ENCODE measurements at regions not wholly inside any gene's neighbourhood (a gene's known extent, or its start where the extent isn't known, plus 50 kb on each side); places are given as distances from the start of the nearest gene placed in this dataset.

DNA sequence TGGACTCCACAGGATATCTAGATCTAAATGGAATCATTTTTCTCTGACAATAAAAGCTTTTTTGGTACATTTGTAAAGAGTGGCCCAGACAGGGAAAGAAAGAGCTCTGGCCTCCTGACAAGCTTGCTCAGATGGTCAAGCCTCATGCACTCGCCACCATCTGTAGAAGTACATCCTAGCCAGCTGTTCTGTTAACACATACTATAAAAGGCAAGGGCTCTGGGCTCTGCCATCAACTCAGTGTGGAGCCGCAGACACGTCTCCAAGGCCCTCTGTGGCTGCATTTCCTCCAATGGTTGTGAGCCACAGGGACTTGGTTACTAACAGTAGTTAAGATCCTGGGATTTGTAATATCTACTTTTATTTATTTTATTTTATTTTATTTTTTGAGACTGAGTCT is 70.8 kb upstream of the KDM7A start:
- Histone ChIP-seq H3K36me3 (replicated peaks in 1 of 2; ENCODE audit: control insufficient read depth in 1 of 2, insufficient read depth in 2 of 2, low read length in 2 of 2) (no peaks in the 10 kb centered on the region), H3K9ac (ENCODE audit: insufficient read depth, low read depth, low read length) (no peak overlapping the region), H3K4me1 (ENCODE audit: insufficient read depth, low read length) (peaks cover 95% of the 10 kb centered on the region), H4K20me1 (ENCODE audit: insufficient read depth, low read length) (no peaks in the 10 kb centered on the region), H3K9me3 (ENCODE audit: low read length) (no peaks in the 10 kb centered on the region), H3K79me2 (ENCODE audit: insufficient read depth, low read length) (no peaks in the 10 kb centered on the region), H3K4me3 (replicated peaks in 1 of 3; ENCODE audit: insufficient read depth in 1 of 3, low read depth in 2 of 3, low read length in 3 of 3) (no peak overlapping the region), H3K4me2 (ENCODE audit: low read depth, low read length) (no peak overlapping the region), H3K27ac (ENCODE audit: extremely low read length, insufficient read depth, low read length) (no peak overlapping the region), H3K27me3 (ENCODE audit: control insufficient read depth in 1 of 2, insufficient read depth in 2 of 2, low read length in 2 of 2) (no peaks in the 10 kb centered on the region), H2AFZ (ENCODE audit: low read length) (no peak overlapping the region)
- CTCF ChIA-PET (ENCODE audit: low intra/inter-chr PET ratio, low total read pairs): no interaction called here
- in situ Hi-C loops (cut with HindIII; ENCODE audit: extremely low pct_ligation_motif_present, low pct_unique_long_range_greater_than_20kb): no loop called here
- BruUV-seq (replicated peaks): no TSS peak
- FAIRE-seq (no peak), DNase-seq (ENCODE audit: low spot score) (no peak), ATAC-seq (no peak)
- WGBS (ENCODE audit: low lambda C conversion rate): 97% methylated on average over 3 of the region's 3 CpGs
- POLR2A ChIA-PET: no interaction called here
- TF ChIP-seq ZKSCAN1 (IDR thresholded peaks at IDR 0.05; ENCODE audit: low read length): no peak
- no peak for TF ChIP-seq ZFP41 (CRISPR knock-in tag; IDR thresholded peaks at IDR 0.05; ENCODE audit: borderline replicate concordance)
- TF ChIP-seq ZBTB7B (CRISPR knock-in tag; IDR thresholded peaks at IDR 0.05): no peak
- no peak for TF ChIP-seq ZNF569 (CRISPR knock-in tag; IDR thresholded peaks at IDR 0.05; ENCODE audit: borderline replicate concordance)
- no peak for TF ChIP-seq GPN1 (CRISPR knock-in tag; IDR thresholded peaks at IDR 0.05; ENCODE audit: borderline replicate concordance)
- no peak for TF ChIP-seq BCL6 (CRISPR knock-in tag; IDR thresholded peaks at IDR 0.05)
- no peak for TF ChIP-seq TSC22D2 (CRISPR knock-in tag; IDR thresholded peaks at IDR 0.05; ENCODE audit: borderline replicate concordance)
- TF ChIP-seq ZNF317 (CRISPR knock-in tag; IDR thresholded peaks at IDR 0.05): no peak
- TF ChIP-seq SALL2 (CRISPR knock-in tag; IDR thresholded peaks at IDR 0.05): no peak
- TF ChIP-seq NCOA5 (CRISPR knock-in tag; IDR thresholded peaks at IDR 0.05): no peak
- TF ChIP-seq, protein P1, sequence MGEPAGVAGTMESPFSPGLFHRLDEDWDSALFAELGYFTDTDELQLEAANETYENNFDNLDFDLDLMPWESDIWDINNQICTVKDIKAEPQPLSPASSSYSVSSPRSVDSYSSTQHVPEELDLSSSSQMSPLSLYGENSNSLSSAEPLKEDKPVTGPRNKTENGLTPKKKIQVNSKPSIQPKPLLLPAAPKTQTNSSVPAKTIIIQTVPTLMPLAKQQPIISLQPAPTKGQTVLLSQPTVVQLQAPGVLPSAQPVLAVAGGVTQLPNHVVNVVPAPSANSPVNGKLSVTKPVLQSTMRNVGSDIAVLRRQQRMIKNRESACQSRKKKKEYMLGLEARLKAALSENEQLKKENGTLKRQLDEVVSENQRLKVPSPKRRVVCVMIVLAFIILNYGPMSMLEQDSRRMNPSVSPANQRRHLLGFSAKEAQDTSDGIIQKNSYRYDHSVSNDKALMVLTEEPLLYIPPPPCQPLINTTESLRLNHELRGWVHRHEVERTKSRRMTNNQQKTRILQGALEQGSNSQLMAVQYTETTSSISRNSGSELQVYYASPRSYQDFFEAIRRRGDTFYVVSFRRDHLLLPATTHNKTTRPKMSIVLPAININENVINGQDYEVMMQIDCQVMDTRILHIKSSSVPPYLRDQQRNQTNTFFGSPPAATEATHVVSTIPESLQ (CRISPR knock-in tag; conservative IDR thresholded peaks at IDR 0.05): no peak
- intact Hi-C loops (cut with micrococcal nuclease; ENCODE audit: unreplicated experiment): no loop called here

All from HepG2 (cell line).